Mammary epithelial cell (primary cell): ENCODE measurements at regions not wholly inside any gene's neighbourhood (a gene's known extent, or its start where the extent isn't known, plus 50 kb on each side); places are given as distances from the start of the nearest gene placed in this dataset.

Experiments used
- EZH2 ChIP-seq: IDR thresholded peaks from 2 replicates; pipeline ENCODE4 v1.6.1; 2012; ENCODE audit warnings: low read length, inconsistent platforms, borderline replicate concordance
- TF ChIP-seq, protein P1 (sequence below), 2 donors: IDR thresholded peaks in 1 of 2; conservative IDR thresholded peaks in 1 of 2; 2 replicates each; pipeline ENCODE4 v1.5.1; 2011 to 2012; ENCODE audit warnings: inconsistent platforms in 2 of 2, low read length in 2 of 2, mild to moderate bottlenecking in 2 of 2, control low read depth in 1 of 2, low read depth in 1 of 2; ENCODE audit not compliant: insufficient read depth in 1 of 2; ENCODE audit errors: extremely low read depth in 1 of 2

DNA sequence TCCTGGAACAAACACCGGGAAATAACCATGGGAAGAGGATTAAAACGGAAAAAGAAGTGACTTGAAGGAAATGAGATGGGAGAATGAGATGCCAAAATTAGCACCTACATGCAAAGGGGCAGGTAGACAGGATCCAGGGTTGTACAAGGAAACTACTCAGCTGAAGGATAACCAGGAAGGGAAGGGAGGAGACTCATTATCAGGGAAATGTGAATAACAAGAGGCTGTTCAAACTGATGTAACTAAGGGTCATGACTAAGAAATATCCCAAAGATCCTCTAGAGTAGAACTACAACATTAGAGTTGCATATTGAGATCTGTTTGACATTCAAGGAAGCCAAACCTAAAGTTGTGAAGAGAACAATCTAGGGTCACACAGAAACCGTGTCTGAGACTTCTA lies 166.2 kb upstream of the SP8 start:
- TF ChIP-seq, protein P1, sequence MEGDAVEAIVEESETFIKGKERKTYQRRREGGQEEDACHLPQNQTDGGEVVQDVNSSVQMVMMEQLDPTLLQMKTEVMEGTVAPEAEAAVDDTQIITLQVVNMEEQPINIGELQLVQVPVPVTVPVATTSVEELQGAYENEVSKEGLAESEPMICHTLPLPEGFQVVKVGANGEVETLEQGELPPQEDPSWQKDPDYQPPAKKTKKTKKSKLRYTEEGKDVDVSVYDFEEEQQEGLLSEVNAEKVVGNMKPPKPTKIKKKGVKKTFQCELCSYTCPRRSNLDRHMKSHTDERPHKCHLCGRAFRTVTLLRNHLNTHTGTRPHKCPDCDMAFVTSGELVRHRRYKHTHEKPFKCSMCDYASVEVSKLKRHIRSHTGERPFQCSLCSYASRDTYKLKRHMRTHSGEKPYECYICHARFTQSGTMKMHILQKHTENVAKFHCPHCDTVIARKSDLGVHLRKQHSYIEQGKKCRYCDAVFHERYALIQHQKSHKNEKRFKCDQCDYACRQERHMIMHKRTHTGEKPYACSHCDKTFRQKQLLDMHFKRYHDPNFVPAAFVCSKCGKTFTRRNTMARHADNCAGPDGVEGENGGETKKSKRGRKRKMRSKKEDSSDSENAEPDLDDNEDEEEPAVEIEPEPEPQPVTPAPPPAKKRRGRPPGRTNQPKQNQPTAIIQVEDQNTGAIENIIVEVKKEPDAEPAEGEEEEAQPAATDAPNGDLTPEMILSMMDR (conservative IDR thresholded peaks at IDR 0.05 in 1 of 2, IDR thresholded peaks at IDR 0.05 in 1 of 2; ENCODE audit: extremely low read depth in 1 of 2, insufficient read depth in 1 of 2, low read depth in 1 of 2, low read length in 2 of 2): no peak
- no peak for TF ChIP-seq EZH2
